ENCODE measurements at regions not wholly inside any gene's neighbourhood (a gene's known extent, or its start where the extent isn't known, plus 50 kb on each side); places are given as distances from the start of the nearest gene placed in this dataset.

DNA sequence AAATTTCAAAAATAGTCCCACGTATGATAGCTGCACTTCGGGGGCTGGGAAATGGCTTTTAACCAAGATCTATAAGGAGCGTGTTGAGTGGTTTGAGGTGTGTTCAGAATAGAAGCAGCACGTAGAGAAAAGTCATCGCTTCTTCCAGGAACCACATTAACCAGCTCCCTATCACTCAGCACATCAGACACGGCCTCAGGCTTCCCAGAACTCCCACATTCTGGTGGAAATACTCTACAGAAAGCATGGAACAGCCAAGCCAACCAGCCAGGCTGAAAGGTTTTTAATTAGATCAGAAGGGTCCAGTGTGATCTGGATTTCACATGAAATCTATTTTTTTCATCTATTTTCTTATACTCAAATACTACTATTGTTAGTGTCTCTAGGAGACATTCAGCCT, 231.5 kb upstream of the NRP1 start:
- ChIA-PET POLR2A (ENCODE audit: low non-redundant PET) (no interaction called here), CTCF (no interaction called here)
- TF ChIP-seq, protein P1, sequence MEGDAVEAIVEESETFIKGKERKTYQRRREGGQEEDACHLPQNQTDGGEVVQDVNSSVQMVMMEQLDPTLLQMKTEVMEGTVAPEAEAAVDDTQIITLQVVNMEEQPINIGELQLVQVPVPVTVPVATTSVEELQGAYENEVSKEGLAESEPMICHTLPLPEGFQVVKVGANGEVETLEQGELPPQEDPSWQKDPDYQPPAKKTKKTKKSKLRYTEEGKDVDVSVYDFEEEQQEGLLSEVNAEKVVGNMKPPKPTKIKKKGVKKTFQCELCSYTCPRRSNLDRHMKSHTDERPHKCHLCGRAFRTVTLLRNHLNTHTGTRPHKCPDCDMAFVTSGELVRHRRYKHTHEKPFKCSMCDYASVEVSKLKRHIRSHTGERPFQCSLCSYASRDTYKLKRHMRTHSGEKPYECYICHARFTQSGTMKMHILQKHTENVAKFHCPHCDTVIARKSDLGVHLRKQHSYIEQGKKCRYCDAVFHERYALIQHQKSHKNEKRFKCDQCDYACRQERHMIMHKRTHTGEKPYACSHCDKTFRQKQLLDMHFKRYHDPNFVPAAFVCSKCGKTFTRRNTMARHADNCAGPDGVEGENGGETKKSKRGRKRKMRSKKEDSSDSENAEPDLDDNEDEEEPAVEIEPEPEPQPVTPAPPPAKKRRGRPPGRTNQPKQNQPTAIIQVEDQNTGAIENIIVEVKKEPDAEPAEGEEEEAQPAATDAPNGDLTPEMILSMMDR (conservative IDR thresholded peaks at IDR 0.05; ENCODE audit: low read depth, low read length), result no peak
- no peak for TF ChIP-seq EZH2 (IDR thresholded peaks at IDR 0.05; ENCODE audit: borderline replicate concordance, low read depth, low read length, poor library complexity, severe bottlenecking)
- Histone ChIP-seq H3K4me3 (ENCODE audit: low read depth, low read length, poor library complexity, severe bottlenecking) (no peak overlapping the region), H3K27ac (ENCODE audit: low read depth, low read length, poor library complexity, severe bottlenecking) (no peak overlapping the region), H3K36me3 (ENCODE audit: insufficient read depth, low read length, poor library complexity, severe bottlenecking) (no peaks in the 10 kb centered on the region), H3K4me1 (ENCODE audit: insufficient read depth, low read length, poor library complexity, severe bottlenecking) (no peaks in the 10 kb centered on the region), H3K27me3 (replicated peaks; ENCODE audit: insufficient read depth, low read depth, low read length, poor library complexity) (no peaks in the 10 kb centered on the region), H3K9me3 (ENCODE audit: low read depth, low read length, poor library complexity, severe bottlenecking) (no peaks in the 10 kb centered on the region)
- no peak for DNase-seq (ENCODE audit: low spot score)
- BruUV-seq (replicated peaks), result no TSS peak
- intact Hi-C loops (cut with micrococcal nuclease; ENCODE audit: unreplicated experiment), result no loop called here

DNA sequence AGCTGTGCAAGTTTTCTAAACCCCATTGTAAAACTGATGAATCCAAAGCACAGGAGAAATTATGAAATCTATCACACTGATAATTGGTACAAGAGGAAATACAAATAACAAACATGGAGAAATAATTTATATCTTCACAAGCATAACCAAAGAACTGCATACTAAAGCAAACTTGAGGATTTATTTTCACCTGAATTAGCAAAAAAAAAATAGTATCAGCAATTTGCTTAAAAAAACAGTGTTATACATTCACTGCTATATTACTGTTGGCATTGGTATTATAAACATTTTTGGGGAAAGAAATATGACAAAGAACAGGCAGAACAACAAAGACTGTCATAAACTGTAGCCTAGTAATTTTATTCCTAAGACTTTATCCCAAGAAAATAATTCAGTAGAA, 230.8 kb upstream of the NRP1 start:
- no TSS peak for BruUV-seq (replicated peaks)
- Histone ChIP-seq H3K4me3 (ENCODE audit: low read depth, low read length, poor library complexity, severe bottlenecking) (no peak overlapping the region), H3K36me3 (ENCODE audit: insufficient read depth, low read length, poor library complexity, severe bottlenecking) (no peaks in the 10 kb centered on the region), H3K27ac (ENCODE audit: low read depth, low read length, poor library complexity, severe bottlenecking) (no peak overlapping the region), H3K4me1 (ENCODE audit: insufficient read depth, low read length, poor library complexity, severe bottlenecking) (no peaks in the 10 kb centered on the region), H3K27me3 (replicated peaks; ENCODE audit: insufficient read depth, low read depth, low read length, poor library complexity) (no peaks in the 10 kb centered on the region), H3K9me3 (ENCODE audit: low read depth, low read length, poor library complexity, severe bottlenecking) (no peaks in the 10 kb centered on the region)
- ChIA-PET CTCF (no interaction called here), POLR2A (ENCODE audit: low non-redundant PET) (no interaction called here)
- intact Hi-C loops (cut with micrococcal nuclease; ENCODE audit: unreplicated experiment), result no loop called here
- DNase-seq (ENCODE audit: low spot score), result no peak
- TF ChIP-seq, protein P1 (conservative IDR thresholded peaks at IDR 0.05; ENCODE audit: low read depth, low read length), result no peak
- no peak for TF ChIP-seq EZH2 (IDR thresholded peaks at IDR 0.05; ENCODE audit: borderline replicate concordance, low read depth, low read length, poor library complexity, severe bottlenecking)

DNA sequence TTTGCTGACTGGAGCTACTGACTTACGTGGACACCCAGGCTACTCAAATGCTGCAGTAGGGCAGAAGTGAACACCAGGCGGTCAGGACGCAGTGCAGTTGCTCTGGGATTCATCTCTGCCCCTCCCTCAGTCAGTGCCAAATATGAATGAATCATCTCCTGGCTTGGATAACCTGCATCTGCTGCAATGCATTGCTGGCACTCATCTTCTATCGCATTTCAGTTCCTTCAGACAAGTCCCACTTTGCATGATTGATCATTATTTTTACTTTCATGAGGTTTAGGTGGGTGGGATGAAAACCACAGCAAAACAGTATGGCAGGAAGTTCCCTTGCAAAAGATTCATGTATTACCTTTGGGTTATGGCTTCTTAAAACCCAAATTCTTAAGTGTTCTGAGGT, 224.6 kb upstream of the NRP1 start:
- intact Hi-C loops (cut with micrococcal nuclease; ENCODE audit: unreplicated experiment), result no loop called here
- Histone ChIP-seq H3K27ac (ENCODE audit: low read depth, low read length, poor library complexity, severe bottlenecking) (no peak overlapping the region), H3K9me3 (ENCODE audit: low read depth, low read length, poor library complexity, severe bottlenecking) (no peaks in the 10 kb centered on the region), H3K36me3 (ENCODE audit: insufficient read depth, low read length, poor library complexity, severe bottlenecking) (no peaks in the 10 kb centered on the region), H3K4me3 (ENCODE audit: low read depth, low read length, poor library complexity, severe bottlenecking) (no peak overlapping the region), H3K27me3 (replicated peaks; ENCODE audit: insufficient read depth, low read depth, low read length, poor library complexity) (no peaks in the 10 kb centered on the region), H3K4me1 (ENCODE audit: insufficient read depth, low read length, poor library complexity, severe bottlenecking) (no peaks in the 10 kb centered on the region)
- no TSS peak for BruUV-seq (replicated peaks)
- TF ChIP-seq, protein P1 (conservative IDR thresholded peaks at IDR 0.05; ENCODE audit: low read depth, low read length), result no peak
- POLR2A ChIA-PET (ENCODE audit: low non-redundant PET), result no interaction called here
- DNase-seq (ENCODE audit: low spot score), result no peak
- CTCF ChIA-PET, result no interaction called here
